SU-DHL-6 (cell line): ENCODE measurements at regions not wholly inside any gene's neighbourhood (a gene's known extent, or its start where the extent isn't known, plus 50 kb on each side); places are given as distances from the start of the nearest gene placed in this dataset.

Source experiments
- H2AFZ ChIP-seq: fragments of 200-600 bp; sonication (generic); 2 replicates; pipeline ENCODE4 v1.6.1; 2014; ENCODE audit warnings: low read depth, mild to moderate bottlenecking, moderate library complexity, mixed read lengths, antibody characterized with exemption, low read length; ENCODE audit not compliant: severe bottlenecking
- H3F3A ChIP-seq: fragments of 200-600 bp; shearing (Covaris generic); 2 replicates; pipeline ENCODE4 v1.6.0; 2016; ENCODE audit warnings: antibody characterized with exemption, mild to moderate bottlenecking; ENCODE audit not compliant: insufficient read depth
- H3K27ac ChIP-seq: fragments of 200-600 bp; sonication (generic); 2 replicates; pipeline ENCODE4 v1.5.1; 2016; ENCODE audit warnings: low read depth, mild to moderate bottlenecking, low read length, moderate library complexity, mixed read lengths
- H3K27me3 ChIP-seq: fragments of 200-600 bp; sonication (generic), shearing (Covaris generic); 2 replicates; pipeline ENCODE4 v1.6.0; 2014; ENCODE audit warnings: mild to moderate bottlenecking, low read length
- H3K36me3 ChIP-seq: fragments of 200-600 bp; sonication (generic); 2 replicates; pipeline ENCODE4 v1.6.1; 2014; ENCODE audit warnings: mild to moderate bottlenecking, low read length, mixed read lengths
- H3K4me2 ChIP-seq: fragments of 300-600, 200-600 bp; shearing (Covaris generic), sonication (generic); 2 replicates; pipeline ENCODE4 v1.6.0; 2014; ENCODE audit warnings: low read length, low read depth, mild to moderate bottlenecking; ENCODE audit not compliant: poor library complexity, severe bottlenecking
- H3K4me3 ChIP-seq: fragments of 200-600 bp; sonication (generic); 2 replicates; pipeline ENCODE4 v1.5.1; 2014; ENCODE audit warnings: antibody characterized with exemption, low read length, mild to moderate bottlenecking, mixed read lengths; ENCODE audit not compliant: insufficient read depth, poor library complexity, severe bottlenecking
- H3K79me2 ChIP-seq: fragments of 200-600 bp; sonication (generic); 2 replicates; pipeline ENCODE4 v1.6.1; 2014; ENCODE audit warnings: mild to moderate bottlenecking, low read length, moderate library complexity; ENCODE audit not compliant: insufficient read depth
- H3K9ac ChIP-seq: fragments of 200-600 bp; sonication (generic); 2 replicates; pipeline ENCODE4 v1.7.0; 2014; ENCODE audit warnings: mild to moderate bottlenecking, low read length
- H3K9me2 ChIP-seq: fragments of 200-600 bp; sonication (generic); replicated peaks from 2 replicates; pipeline ENCODE4 v1.6.1; 2014; ENCODE audit warnings: low read length; ENCODE audit not compliant: insufficient read depth
- H3K9me3 ChIP-seq: fragments of 200-600 bp; sonication (generic); 2 replicates; pipeline ENCODE4 v1.6.1; 2014; ENCODE audit warnings: low read length, mixed read lengths; ENCODE audit not compliant: insufficient read depth
- H4K20me1 ChIP-seq: fragments of 200-600 bp; sonication (generic); 2 replicates; pipeline ENCODE4 v1.6.1; 2014; ENCODE audit warnings: low read depth, mild to moderate bottlenecking, antibody characterized with exemption, low read length, moderate library complexity, mixed read lengths
- CTCF ChIP-seq: fragments of 200-600 bp; sonication (generic); IDR thresholded peaks from one replicate; pipeline ENCODE4 v1.5.1; 2017; ENCODE audit warnings: antibody characterized with exemption, mild to moderate bottlenecking, low read length, moderate library complexity; ENCODE audit not compliant: insufficient read depth, poor library complexity, severe bottlenecking
- EZH2phosphoT487 ChIP-seq: fragments of 200-600 bp; sonication (generic), shearing (Covaris generic); conservative IDR thresholded peaks from 2 replicates; pipeline ENCODE4 v1.6.1; 2018; ENCODE audit warnings: mild to moderate bottlenecking, antibody characterized with exemption, low read length, moderate library complexity, mixed read lengths

- no peaks in the 10 kb centered on the region for H3K27me3 ChIP-seq
- TF ChIP-seq EZH2phosphoT487 (no peak), CTCF (no peak)
- H3K4me2 ChIP-seq: no peak overlapping the region
Observed at GRCh38 chr2:120533625-120534024, 187.7 kb downstream of the INHBB start.

GRCh38 chr2:120534457-120534856 is 188.5 kb downstream of the INHBB start:
- no peak overlapping the region for H3K27ac ChIP-seq
- no peak for TF ChIP-seq CTCF
- TF ChIP-seq EZH2phosphoT487: no peak
- no peak overlapping the region for H3K4me3 ChIP-seq
- H3K9me2 ChIP-seq: no peaks in the 10 kb centered on the region
- H3K4me2 ChIP-seq: no peak overlapping the region
- H4K20me1 ChIP-seq: no peaks in the 10 kb centered on the region
- no peaks in the 10 kb centered on the region; the same call in 1 of the 2 replicates for H3K9me3 ChIP-seq
- no peaks in the 10 kb centered on the region for H3K79me2 ChIP-seq
- no peaks in the 10 kb centered on the region for H3K27me3 ChIP-seq
- no peak overlapping the region for H2AFZ ChIP-seq
- H3F3A ChIP-seq: no peaks in the 10 kb centered on the region
- no peak overlapping the region for H3K9ac ChIP-seq
- no peaks in the 10 kb centered on the region for H3K36me3 ChIP-seq

More at GRCh38 chr2:120533625-120534024, 187.7 kb downstream of the INHBB start:
- no peaks in the 10 kb centered on the region for H3K9me2 ChIP-seq
- H3K9ac ChIP-seq: no peak overlapping the region
- no peaks in the 10 kb centered on the region; the same call in 1 of the 2 replicates for H3K9me3 ChIP-seq
- no peaks in the 10 kb centered on the region for H4K20me1 ChIP-seq
- H3K4me3 ChIP-seq: no peak overlapping the region
- H3F3A ChIP-seq: no peaks in the 10 kb centered on the region
- H2AFZ ChIP-seq: no peak overlapping the region
- no peak overlapping the region for H3K27ac ChIP-seq
- no peaks in the 10 kb centered on the region for H3K36me3 ChIP-seq
- no peaks in the 10 kb centered on the region for H3K79me2 ChIP-seq

GRCh38 chr2:120535081-120535480 is 189.1 kb downstream of the INHBB start:
- Histone ChIP-seq H4K20me1 (no peaks in the 10 kb centered on the region), H3K27me3 (no peaks in the 10 kb centered on the region), H3K79me2 (no peaks in the 10 kb centered on the region), H3F3A (no peaks in the 10 kb centered on the region), H3K4me3 (no peak overlapping the region), H3K9me2 (no peaks in the 10 kb centered on the region), H2AFZ (no peak overlapping the region), H3K9me3 (no peaks in the 10 kb centered on the region; the same call in 1 of the 2 replicates), H3K9ac (no peak overlapping the region), H3K27ac (no peak overlapping the region), H3K36me3 (no peaks in the 10 kb centered on the region), H3K4me2 (no peak overlapping the region)
- TF ChIP-seq CTCF (no peak), EZH2phosphoT487 (no peak)

DNA sequence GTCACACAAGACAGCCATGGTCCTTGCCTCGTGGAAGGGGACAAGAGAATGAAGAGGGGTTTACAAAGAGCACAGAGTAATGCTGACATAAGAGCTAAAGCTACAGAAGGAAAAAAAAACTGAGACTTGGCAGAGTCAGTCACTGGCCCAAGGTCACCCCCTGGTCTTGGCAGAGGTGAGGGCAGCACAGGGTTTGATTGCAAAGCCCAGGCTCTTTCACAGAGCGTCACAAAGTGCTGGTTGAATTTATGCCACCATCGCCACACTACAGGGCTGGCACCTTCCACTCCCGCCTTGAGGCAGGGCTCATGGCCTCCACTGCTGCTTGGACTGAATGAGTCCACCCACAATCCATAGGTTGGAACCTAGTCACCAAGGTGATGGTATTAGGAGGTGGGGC is 190.2 kb downstream of the INHBB start:
- H3F3A ChIP-seq: no peaks in the 10 kb centered on the region
- H2AFZ ChIP-seq: no peak overlapping the region
- H3K9me2 ChIP-seq: no peaks in the 10 kb centered on the region
- TF ChIP-seq EZH2phosphoT487 (no peak), CTCF (no peak)
- H3K79me2 ChIP-seq: no peaks in the 10 kb centered on the region
- no peaks in the 10 kb centered on the region for H3K9me3 ChIP-seq
- H3K27ac ChIP-seq: no peak overlapping the region
- H4K20me1 ChIP-seq: no peaks in the 10 kb centered on the region
- H3K9ac ChIP-seq: no peak overlapping the region
- H3K4me3 ChIP-seq: no peak overlapping the region
- H3K27me3 ChIP-seq: no peaks in the 10 kb centered on the region
- H3K36me3 ChIP-seq: no peaks in the 10 kb centered on the region
- no peak overlapping the region for H3K4me2 ChIP-seq
